DMS 273 (cell line): ENCODE measurements at regions not wholly inside any gene's neighbourhood (a gene's known extent, or its start where the extent isn't known, plus 50 kb on each side); places are given as distances from the start of the nearest gene placed in this dataset.
"Not testable (repeated sequence)": the region's sequence is repeated elsewhere in the genome, so short reads cannot be mapped to it uniquely, and the experiment has no call there.

Experiments used
- DNase-seq: peaks from one replicate; lab custom pipeline; 2025; ENCODE audit not compliant: unreplicated experiment; lab: John Stamatoyannopoulos, UW

- DNase-seq, result not testable (repeated sequence)
Measured at GRCh38 chr16:22651111-22651817, 140.6 kb downstream of the NPIPB5 start.

GRCh38 chr16:22652463-22652845 lies 141.8 kb downstream of the NPIPB5 start:
- no peak for DNase-seq

- no peak for DNase-seq
Measured at GRCh38 chr16:22653876-22654275, 143.2 kb downstream of the NPIPB5 start.

- DNase-seq, result not testable (repeated sequence)
Measured at GRCh38 chr16:22656573-22656972, 145.9 kb downstream of the NPIPB5 start.

- peak; percentile 98 for DNase-seq
Measured at GRCh38 chr16:22659933-22660332, 149.2 kb downstream of the NPIPB5 start.

- peak; percentile 77 for DNase-seq
Measured at GRCh38 chr16:22660441-22661160, 149.9 kb downstream of the NPIPB5 start.

- no peak for DNase-seq
Measured at GRCh38 chr16:22661161-22661647, 150.5 kb downstream of the NPIPB5 start.

- DNase-seq, result not testable (repeated sequence)
Measured at GRCh38 chr16:22662958-22663357, 151.0 kb upstream of the HS3ST2 start.

GRCh38 chr16:22663389-22664064 lies 150.4 kb upstream of the HS3ST2 start:
- no peak for DNase-seq

GRCh38 chr16:22664132-22664531 lies 149.8 kb upstream of the HS3ST2 start:
- DNase-seq, result peak; percentile 48

- peak; percentile 29 for DNase-seq
Measured at GRCh38 chr16:22664561-22664997, 149.4 kb upstream of the HS3ST2 start.

GRCh38 chr16:22665048-22665797 lies 148.7 kb upstream of the HS3ST2 start:
- no peak for DNase-seq

GRCh38 chr16:22665803-22666202 lies 148.2 kb upstream of the HS3ST2 start:
- no peak for DNase-seq

GRCh38 chr16:22668318-22668717 lies 145.6 kb upstream of the HS3ST2 start:
- no peak for DNase-seq

- DNase-seq, result no peak
Measured at GRCh38 chr16:22670044-22670536, 143.9 kb upstream of the HS3ST2 start.

- DNase-seq, result peak; percentile 76
Measured at GRCh38 chr16:22670551-22671041, 143.4 kb upstream of the HS3ST2 start.

GRCh38 chr16:22671301-22672076 lies 142.5 kb upstream of the HS3ST2 start:
- no peak for DNase-seq

GRCh38 chr16:22672830-22673210 lies 141.1 kb upstream of the HS3ST2 start:
- DNase-seq, result no peak

- peak; percentile 35 for DNase-seq
Measured at GRCh38 chr16:22673421-22673831, 140.5 kb upstream of the HS3ST2 start.

- no peak for DNase-seq
Measured at GRCh38 chr16:22674832-22675191, 139.2 kb upstream of the HS3ST2 start.
